GM18868 (cell line): ENCODE measurements at regions not wholly inside any gene's neighbourhood (a gene's known extent, or its start where the extent isn't known, plus 50 kb on each side); places are given as distances from the start of the nearest gene placed in this dataset.
A peak's percentile ranks its signal among the peaks of the same experiment; 100 is the strongest.
"Not testable (repeated sequence)": the region's sequence is repeated elsewhere in the genome, so short reads cannot be mapped to it uniquely, and the experiment has no call there.

Experiments used
- ATAC-seq: cut with Tn5 transposase; IDR thresholded peaks from one replicate; pipeline ENCODE4 v1.9.1; 2021; ENCODE audit warnings: mild to moderate bottlenecking, moderate library complexity; ENCODE audit not compliant: unreplicated experiment

DNA sequence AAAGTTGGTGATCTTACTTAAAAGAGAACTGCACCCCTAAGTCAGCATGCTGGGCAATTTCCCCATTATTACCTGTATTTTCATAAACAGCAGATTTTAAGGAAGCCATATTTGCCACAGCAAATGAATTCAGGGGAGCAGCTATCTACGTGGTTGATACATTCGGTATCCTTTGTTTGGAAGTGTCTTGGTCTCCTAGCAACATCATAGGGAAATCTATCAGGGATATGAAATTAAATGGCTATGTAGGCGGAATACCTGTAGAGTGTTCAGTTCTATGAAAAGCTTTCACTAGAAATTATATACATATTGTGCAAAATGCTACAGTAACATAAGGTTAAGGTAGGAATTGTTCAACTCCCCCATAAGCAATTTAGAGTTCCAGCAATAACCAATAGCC, 157.2 kb upstream of the EMCN start:
- ATAC-seq: no peak

DNA sequence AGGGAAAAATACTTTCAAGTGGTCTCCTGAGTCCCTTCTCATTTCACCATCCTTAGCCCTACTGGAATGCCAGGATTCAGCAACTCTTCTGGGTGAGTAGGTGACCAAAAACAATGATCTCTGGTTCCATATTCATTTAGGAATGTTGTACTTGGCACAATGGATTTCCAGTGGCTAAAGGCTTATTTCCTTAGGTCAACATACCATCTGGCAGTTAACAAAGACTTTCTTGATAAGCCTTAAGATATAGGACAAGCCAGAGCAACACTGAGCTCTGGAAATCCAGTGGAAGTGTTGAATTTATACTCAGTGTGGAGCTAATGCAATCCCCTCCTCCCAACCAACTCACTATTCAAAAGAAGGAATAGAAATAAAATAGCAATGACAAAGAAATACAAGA, 139.4 kb upstream of the EMCN start:
- no peak for ATAC-seq

DNA sequence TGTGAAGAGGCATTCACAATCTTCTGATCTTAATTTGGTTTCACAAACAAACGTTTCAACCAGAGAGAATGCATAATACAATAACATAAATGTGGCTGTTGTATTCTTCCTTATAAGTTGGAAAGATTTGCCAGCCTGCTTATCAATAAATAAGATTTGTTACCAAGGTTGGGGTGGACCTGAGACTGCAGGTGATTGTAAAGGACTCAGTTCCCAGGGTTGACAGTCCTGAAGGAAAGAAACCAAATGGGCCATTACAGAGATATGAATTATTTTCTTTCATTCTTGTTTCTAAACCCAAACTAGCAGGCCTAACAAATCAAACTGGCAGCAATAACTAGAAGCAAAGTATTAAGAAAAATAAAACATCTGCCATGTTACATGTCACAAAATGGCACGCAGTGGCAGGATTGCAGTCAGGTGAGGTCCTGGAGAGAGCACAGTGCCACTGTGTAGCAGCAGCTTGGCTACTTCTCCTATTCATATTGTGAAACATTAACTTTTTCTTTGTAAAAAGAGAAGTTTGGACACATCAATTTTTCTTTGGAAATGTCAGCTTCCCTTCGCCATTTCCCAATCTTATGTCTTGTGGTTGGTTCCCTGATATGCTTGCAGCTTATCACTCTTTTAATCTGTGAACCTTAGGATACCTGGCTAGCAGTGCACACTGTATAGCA, 133.8 kb upstream of the EMCN start:
- ATAC-seq: no peak

DNA sequence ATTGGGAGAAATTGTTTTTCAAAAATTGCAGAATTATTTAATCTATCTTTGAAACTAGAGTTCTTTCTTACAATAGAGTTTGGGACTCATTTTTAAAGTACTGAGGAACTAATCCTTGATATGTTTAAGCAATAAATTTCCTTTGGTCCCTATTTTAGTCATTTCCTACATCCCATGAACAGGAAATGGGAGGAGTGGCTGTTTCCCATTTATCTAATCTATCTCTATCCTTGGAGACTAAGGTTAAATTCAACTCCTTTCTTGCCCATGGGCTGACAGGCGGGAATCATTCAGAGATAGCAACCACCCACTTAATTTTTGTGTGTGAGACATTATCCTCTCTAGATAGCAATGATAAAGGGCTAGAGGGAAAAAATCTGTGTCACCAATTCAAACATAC, 131.6 kb upstream of the EMCN start:
- ATAC-seq: no peak

DNA sequence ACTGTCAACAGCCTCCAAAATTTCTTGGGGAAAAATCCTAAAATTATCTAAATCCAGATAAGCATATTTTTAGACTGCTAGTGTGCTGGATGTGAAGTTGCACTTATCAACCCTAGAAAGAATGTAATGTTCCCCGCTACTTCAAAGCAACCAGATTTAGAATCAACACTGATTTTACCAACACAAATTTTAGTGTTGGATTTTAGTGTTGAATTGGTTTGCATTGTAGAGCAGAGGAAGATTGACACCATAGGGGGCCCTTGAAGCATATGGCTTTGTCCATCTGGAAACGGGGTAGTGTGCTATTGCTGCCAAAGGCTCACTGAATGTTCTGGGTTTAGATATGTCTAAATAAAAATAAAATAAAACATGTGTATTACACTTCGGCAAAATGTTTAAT, 126.3 kb upstream of the EMCN start:
- ATAC-seq: no peak

DNA sequence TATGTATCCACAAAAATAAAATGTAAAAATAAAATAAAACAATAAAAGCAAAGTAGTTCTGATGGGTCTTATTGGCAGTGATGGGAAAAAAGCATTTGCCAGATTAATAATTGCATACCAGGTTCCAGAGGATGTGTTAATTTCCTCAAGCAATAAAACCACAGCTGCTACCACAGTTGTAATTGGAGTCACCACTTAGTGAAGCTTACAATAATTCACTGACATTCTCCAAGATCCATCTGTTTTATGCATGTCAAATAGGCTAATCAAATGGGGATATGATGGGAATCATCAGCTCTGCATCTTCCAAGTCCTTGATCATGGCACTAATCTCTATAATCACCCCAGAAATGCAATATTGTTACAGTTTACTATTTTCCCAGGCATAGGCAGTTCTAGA, 123.5 kb upstream of the EMCN start:
- ATAC-seq: no peak

DNA sequence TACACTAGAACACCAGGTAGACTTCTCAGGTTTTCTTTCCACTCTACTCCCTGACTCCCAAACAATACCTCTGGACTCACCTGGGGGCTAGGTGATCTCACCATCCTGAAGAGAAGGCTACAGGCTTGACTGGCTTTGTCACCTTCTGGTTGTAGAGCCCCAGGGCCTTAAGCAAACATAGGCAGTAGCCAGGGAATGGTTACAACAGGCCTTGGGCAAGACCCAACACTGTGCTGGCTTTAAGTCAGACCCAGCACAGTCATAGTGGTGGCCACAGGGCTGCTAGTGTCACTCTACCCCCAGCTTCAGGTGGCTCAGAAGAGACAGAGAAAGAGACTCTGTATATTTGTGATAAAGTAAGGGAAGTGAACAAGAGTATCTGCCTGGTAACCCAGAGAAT, 118.1 kb upstream of the EMCN start:
- ATAC-seq: no peak

DNA sequence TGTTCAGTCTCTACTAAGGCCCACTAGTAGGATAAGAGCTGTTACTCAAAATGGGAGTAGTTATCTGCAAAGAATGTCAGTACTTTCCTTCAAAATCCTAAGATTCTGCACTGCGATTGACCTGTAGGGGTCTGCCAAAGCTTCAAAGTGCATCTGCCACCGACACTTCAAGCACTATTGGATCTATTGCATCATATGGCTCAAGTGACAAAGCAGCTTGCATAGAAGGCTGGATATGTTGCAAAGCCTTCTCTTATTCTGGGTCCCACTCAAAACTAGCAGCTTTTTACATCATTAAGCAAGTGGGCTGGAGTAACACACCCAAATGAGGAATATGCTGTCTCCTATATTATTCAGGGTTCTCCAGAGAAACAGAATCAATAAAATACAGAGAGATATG, 115.4 kb upstream of the EMCN start:
- ATAC-seq: no peak

DNA sequence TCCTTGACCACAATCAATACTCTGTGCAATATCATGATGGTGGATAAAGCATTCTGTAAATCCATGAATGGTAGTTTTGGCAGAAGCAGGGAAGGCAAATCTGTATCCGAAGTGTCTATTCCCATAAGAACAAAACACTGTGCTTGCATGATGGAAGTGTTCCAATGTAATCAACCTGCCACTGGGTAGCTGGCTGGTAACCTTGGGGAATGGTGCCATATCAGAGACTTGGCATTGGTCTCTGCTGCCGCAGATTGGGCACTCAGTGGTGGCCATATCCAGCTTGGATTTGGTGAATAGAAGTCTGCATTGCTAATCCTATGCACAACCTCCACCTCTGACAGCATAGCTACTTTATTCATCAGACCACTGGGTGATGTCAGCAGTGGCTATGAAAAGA, 114.3 kb upstream of the EMCN start:
- ATAC-seq: no peak

DNA sequence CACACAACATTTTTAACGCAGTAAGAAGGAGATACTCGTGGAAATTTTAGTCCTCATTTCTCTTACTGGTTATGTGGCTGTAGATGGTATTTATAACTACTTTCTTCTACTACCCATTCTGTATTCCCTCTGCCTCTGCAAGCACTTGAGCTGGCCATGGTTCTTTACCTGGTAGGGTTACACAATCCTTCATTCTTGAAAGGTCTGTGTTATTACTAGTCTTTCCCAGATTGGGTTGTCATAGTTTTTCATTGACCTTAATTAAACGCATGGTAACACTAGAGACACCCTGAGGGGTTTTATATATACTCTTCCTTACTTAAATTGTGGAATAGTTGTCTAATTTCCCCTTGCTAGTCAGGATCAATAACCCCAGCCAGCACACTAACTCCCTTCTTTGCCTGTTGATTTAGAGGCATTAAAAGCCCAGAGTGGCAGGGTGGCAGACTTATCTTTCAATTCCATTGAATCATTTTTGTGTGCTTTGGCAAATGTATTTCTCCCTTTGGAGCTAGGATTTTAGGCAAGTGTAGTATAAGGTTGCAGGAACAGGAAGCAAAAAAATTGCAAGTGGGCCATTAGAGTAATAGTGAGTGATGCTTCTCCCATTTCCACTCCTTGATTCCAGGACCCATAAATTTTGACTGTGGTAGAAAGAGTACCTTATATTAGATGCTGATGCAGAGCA, 113.6 kb upstream of the EMCN start:
- ATAC-seq: no peak

DNA sequence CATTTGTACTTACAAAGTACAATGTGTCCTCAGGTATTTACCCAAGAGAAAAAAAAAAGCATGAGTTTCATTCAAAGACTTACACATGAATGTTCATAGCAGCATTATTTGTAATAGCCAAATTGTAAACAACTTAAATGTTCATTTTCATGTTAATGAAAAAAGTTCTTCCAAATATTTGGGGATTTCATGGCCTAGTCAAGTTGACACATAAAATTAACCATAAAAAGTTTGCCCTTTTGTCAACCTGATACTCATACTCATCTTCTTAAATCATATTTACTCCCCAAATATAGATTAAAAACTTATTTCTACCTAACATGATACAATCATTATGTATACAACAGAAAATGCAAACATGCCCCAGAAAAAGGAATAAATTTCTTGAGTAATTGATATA, 112.5 kb upstream of the EMCN start:
- ATAC-seq: no peak

DNA sequence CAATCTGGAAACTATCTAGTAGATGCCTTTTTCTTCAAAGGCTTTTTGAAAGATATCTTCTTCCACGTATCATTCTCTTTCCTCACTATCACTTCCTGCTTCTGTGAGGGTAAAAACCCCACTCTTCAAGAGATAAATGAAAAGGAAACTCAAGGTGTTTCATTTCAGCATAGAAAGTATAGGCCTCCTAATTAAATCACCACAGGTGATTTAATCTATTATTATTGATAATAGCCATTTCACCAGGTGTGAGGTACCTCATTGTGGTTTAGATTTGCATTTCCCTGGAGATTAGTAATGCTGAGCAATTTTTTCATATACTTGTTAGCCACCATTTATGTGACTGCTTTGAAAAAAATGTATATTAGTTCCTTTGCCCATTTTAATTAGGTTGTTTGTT, 92.0 kb upstream of the EMCN start:
- ATAC-seq: peak; percentile 61

DNA sequence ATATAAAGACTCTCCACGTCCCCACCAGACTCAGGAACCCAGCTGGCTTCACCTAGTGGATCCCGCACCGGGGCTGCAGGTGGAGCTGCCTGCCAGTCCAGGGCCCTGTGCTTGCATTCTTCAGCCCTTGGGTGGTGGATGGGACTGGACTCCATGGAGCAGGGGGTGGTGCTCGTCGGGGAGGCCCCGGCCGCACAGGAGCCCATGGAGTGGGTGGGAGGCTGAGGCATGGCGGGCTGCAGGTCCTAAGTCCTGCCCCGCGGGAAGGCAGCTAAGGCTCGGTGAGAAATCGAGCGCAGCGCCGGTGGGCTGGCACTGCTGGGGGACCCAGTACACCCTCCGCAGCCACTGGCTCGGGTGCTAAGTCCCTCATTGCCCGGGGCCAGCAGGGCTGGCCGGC, 90.8 kb upstream of the EMCN start:
- ATAC-seq: not testable (repeated sequence)

DNA sequence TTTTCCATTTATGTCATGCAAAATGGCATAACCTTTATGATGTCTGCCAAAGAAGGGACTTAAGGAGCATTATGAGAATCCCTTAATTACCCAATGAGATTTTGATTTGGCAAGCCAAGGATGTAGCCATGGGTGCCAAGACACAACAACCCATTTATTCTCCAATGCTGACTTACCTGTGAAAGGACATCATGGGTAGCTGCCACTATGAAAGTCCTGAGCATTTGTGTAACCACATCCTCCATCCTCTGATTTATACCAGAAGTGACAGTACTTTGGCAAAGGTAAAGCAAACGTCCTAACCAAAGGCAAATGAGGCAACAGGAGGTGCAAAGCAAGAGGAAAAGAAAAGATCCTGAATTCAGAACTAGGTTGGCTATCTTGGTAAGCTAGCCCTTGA, 87.3 kb upstream of the EMCN start:
- ATAC-seq: no peak

DNA sequence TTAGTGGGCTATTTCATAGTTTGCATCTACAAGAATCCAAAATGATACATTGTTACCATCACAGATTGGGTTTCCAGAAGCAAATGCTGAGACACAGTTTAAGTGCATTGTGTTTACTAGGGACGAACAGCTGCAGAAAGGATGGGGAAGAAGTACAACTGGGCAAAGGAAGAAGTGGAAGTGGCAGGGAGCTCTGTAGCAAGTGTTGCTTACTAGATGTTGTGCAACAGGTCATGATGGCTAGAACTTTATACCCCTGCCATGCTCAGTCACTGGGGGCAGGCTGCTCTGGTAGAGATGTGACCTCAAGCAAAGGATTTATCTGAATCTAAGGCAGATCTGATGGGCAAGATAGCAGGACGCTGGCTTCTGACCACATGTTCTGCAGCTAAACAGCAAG, 76.1 kb upstream of the EMCN start:
- ATAC-seq: no peak

DNA sequence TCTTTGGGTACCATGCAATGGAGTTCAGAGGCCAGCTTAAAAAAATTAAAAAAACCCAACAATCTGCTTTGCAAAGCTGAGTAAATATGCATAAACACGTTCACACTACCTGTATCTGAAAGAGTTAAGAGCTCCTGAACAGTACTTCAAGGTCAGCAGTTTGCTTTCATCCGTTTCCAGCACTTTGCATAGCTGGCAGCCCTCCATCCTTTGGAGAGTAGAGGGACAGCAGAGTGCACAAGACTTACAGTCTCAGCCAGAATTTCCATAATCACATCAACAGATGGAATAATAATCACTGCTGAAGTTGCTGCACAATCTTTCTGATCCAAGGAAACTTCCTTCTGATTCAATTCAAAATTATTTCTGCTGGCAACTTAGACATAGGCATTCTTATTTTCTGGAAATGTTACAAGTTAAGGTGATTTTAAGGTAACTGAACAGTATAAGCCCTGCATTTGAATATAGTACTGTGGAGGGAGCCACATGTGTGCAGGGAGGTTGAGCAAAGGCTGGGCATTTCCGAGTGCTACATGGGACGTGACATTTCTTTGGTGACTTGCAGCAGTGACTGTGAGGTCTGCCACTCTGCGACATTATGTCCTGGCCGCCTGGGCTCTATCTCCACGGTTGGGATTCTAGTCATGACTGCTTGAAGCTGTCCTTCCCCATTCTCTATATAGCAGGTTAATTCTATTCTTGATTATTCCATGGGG, 73.5 kb upstream of the EMCN start:
- no peak for ATAC-seq

DNA sequence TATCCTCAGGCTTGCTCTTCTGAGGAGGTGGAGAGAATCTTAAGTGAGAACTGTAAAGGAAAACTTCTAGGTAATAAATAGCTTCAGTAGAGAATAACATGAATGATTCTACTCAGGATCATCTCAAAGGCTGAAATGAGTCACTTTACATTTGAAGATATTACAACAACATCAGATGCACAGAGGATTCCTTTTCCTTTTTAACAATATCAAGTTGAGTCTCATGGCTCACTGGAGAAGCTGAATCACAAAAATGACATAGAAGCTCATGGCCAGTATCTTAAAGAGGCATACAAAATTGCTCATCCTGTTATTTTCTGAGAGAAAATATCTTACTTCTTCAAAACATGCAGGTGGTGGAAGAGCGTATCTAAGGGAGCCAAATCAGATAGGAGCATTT, 72.5 kb upstream of the EMCN start:
- ATAC-seq: no peak

DNA sequence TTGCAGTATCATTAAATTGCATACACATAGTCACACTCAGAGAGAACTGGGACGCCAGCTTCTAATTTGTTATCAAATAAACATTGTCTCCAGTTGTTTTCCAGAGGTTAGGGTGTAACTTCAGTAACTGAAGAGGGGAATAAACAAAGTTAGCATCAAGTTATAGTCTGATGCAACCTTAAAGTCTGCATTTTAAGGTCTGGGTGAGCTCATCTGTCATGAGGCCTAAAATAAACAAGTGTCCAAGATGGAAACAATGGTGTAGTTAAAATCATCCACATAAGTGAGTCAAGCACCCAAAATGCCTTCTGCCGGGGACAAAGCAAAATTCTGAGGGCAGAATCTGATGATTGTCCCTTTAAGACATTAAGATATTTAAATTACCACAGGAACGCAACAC, 70.3 kb upstream of the EMCN start:
- ATAC-seq: no peak

DNA sequence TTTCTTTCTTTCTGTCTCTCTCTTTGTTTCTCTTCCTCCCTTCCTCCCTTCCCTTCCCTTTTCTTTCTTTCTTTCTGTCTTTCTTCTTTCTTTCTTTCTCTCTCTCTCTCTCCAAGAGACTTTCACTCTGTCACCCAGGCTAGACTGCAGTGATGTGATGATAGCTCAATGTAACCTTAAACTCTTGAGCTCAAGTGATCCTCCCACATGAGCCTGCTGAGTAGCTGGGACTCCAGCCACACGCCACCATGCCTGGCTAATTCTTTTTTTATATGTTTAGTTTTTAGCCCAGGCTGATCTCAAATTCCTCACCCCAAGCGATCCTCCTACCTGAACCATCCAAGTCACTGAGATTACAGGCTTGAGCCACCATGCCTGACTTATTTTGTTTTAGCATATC, 64.3 kb upstream of the EMCN start:
- ATAC-seq: no peak

DNA sequence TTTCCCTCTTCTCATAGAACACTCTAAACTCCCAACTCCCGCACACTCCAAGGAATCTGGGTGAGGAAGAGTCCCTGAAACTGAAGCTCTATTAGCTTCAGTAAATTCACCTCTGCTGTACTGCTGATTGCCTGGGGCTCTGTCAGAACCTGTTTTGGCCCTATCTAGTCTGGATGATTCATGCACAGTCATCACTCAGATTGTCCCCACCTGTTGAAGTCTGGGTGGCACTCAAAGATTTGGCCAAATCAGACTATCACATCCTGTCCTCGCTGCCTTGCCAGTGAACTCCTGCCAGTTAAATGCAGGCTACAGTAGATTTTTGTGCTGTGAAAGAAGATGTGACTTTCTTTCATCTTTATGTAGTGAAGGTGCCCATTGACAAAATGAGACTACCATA, 63.5 kb upstream of the EMCN start:
- ATAC-seq: no peak

DNA sequence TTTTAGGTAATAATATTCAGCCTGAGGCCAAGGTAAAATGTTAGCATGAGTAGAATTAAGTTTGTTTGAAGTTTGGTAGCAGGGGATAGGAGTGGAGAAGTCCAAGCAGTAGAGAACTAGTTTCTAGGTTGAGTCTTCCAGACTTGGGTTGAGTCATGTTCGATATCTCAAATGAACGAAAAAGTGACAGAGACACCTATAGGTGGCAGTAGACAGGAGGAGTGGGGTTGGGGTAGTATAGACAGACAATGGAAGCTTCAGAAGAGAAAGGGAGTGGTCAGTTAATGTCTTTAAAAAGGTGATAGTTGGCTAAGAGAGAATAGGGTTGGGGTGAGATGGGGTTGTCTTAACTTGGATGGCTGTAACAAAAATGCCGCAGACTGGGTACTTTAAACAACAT, 58.7 kb upstream of the EMCN start:
- no peak for ATAC-seq

DNA sequence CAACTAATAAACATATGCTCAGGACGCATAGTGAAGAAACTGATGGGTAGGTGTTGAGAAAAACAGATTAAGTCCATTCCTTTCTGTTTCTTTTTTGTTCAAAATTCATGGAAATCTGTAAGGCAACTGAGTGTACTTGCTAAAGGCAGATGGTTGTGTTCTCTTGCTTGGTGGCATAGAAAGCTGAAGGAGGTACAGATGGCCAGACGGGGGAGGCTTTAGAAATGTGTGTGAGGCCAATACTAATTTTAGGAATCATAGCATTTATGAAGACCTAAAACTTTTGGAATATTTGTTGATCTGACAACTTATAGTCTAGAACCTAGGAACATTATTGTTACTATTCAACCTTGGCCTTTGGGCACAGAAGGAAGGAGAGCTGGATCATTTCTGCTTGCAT, 56.8 kb upstream of the EMCN start:
- no peak for ATAC-seq
